ENCODE measurements at regions not wholly inside any gene's neighbourhood (a gene's known extent, or its start where the extent isn't known, plus 50 kb on each side); places are given as distances from the start of the nearest gene placed in this dataset.

DNA sequence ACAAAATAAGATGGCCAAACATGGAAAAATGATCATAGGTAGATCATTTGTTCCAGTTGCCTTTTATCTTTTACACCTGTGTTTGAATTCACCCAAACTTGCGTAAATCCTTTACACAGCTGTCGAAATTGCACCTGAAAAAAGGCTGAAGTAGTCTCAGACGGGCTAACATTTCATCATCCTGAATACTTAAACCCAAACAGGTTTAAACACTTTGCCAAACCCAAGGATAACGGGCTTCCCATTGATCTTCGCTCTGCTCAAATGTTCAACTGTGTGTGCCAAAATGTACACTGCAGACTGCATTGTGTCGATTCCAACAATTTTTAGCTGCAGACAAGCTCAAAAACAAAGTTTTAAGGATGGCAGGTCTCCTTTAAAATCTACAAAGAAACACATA, 288.7 kb upstream of the DDHD1 start:
- Histone ChIP-seq H3K36me3 (no peaks in the 10 kb centered on the region), H3K27me3 (no peaks in the 10 kb centered on the region), H3K27ac (no peak overlapping the region), H3K4me1 (no peaks in the 10 kb centered on the region), H3K4me3 (no peak overlapping the region), H3K9me3 (no peaks in the 10 kb centered on the region)
- TF ChIP-seq, protein P1, sequence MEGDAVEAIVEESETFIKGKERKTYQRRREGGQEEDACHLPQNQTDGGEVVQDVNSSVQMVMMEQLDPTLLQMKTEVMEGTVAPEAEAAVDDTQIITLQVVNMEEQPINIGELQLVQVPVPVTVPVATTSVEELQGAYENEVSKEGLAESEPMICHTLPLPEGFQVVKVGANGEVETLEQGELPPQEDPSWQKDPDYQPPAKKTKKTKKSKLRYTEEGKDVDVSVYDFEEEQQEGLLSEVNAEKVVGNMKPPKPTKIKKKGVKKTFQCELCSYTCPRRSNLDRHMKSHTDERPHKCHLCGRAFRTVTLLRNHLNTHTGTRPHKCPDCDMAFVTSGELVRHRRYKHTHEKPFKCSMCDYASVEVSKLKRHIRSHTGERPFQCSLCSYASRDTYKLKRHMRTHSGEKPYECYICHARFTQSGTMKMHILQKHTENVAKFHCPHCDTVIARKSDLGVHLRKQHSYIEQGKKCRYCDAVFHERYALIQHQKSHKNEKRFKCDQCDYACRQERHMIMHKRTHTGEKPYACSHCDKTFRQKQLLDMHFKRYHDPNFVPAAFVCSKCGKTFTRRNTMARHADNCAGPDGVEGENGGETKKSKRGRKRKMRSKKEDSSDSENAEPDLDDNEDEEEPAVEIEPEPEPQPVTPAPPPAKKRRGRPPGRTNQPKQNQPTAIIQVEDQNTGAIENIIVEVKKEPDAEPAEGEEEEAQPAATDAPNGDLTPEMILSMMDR (IDR thresholded peaks at IDR 0.05): no peak
- TF ChIP-seq EP300 (IDR thresholded peaks at IDR 0.05): no peak
- intact Hi-C loops (cut with DNase I): no loop called here
- DNase-seq: no peak
- WGBS, 2 donors: 80 to 87% methylated on average over 6 of the region's 6 CpGs

DNA sequence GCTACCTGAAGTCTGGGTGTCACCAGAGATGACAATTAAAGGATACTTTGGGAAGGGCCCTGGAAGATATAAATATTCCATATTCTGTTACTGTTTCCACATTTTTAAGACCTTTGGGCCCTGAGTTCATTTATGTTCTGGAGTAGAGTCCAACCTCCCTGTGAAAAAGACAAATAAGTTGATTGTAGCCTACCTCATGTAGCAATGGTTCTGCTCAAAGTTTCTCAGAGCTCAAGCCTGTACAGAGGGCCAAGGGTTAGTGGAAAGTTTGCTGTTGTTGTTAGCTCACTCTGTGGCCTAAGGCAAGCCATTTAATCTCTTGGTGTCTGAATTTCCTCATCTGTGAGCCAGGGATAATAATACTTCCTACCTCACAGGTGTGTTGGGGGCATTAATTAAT, 284.7 kb upstream of the DDHD1 start:
- Histone ChIP-seq H3K27ac (no peak overlapping the region), H3K27me3 (no peaks in the 10 kb centered on the region), H3K4me1 (no peaks in the 10 kb centered on the region), H3K4me3 (no peak overlapping the region), H3K9me3 (no peaks in the 10 kb centered on the region), H3K36me3 (no peaks in the 10 kb centered on the region)
- intact Hi-C loops (cut with DNase I): loop anchor here (10.0 kb wide), 1 partner anchor 737 kb away; no protein-coding TSS in a partner anchor
- no peak for DNase-seq
- no peak for TF ChIP-seq POLR2A (IDR thresholded peaks at IDR 0.05)

DNA sequence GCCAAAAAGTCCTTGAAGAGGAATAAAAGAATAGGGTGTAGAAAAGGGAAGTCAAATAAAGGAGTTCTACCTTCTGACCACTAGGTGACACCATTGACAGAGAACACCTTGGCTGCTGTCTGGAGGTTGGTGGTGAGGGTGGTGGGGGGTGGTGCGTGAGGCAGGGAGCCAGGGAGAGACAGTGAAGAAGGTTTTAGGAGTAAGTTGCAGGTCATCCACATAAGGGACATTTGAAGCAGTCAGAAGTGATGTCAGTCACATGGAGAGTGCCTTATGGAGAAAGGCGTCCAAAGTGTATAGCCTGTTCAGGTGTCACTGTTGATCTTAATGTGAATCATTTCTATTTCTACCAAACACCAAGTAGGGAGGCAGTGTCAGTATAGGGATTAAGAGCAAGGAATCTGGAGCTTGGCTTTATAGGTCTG, 279.3 kb upstream of the DDHD1 start:
- TF ChIP-seq POLR2AphosphoS5 (IDR thresholded peaks at IDR 0.05) (no peak), EP300 (IDR thresholded peaks at IDR 0.05) (no peak)
- TF ChIP-seq, protein P1 (IDR thresholded peaks at IDR 0.05): peak; percentile 14 to 58 (median 50)
- Histone ChIP-seq H3K4me1 (no peaks in the 10 kb centered on the region), H3K36me3 (no peaks in the 10 kb centered on the region), H3K27me3 (no peaks in the 10 kb centered on the region), H3K27ac (no peak overlapping the region), H3K4me3 (no peak overlapping the region), H3K9me3 (no peaks in the 10 kb centered on the region)
- no peak for DNase-seq
- WGBS, 2 donors: 31 to 52% methylated on average over 2 of the region's 2 CpGs
- intact Hi-C loops (cut with DNase I): loop anchor here (10.0 kb wide), 1 partner anchor 742 kb away; no protein-coding TSS in a partner anchor

DNA sequence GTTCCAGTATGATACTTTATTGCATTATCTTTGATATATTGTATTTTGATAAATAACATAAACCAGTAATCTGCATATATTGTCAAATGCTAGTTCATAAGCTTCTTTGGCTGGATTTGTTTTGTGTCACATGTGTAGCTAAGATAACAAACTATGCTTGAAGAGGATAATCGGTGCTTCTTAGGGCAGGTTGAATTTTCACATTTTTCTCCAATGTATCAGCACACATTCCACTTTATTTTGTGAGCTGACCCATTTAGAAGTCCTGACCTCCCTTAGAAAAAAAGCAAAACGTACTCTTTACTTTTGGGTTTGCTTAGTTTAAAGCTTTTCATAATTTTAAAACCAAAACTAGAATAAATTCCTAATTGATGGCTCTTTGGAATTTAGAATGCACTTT, 277.7 kb upstream of the DDHD1 start:
- Histone ChIP-seq H3K27ac (no peak overlapping the region), H3K9me3 (no peaks in the 10 kb centered on the region), H3K4me1 (no peaks in the 10 kb centered on the region), H3K27me3 (no peaks in the 10 kb centered on the region), H3K4me3 (no peak overlapping the region), H3K36me3 (no peaks in the 10 kb centered on the region)
- TF ChIP-seq EP300 (IDR thresholded peaks at IDR 0.05): no peak
- TF ChIP-seq POLR2AphosphoS5 (IDR thresholded peaks at IDR 0.05): no peak
- TF ChIP-seq, protein P1 (IDR thresholded peaks at IDR 0.05): no peak
- TF ChIP-seq POLR2A (IDR thresholded peaks at IDR 0.05): no peak
- no peak for DNase-seq
- 66 to 72% methylated on average over 2 of the region's 2 CpGs for WGBS, 2 donors
- intact Hi-C loops (cut with DNase I): loop anchor here (10.0 kb wide), 1 partner anchor 744 kb away; no protein-coding TSS in a partner anchor

DNA sequence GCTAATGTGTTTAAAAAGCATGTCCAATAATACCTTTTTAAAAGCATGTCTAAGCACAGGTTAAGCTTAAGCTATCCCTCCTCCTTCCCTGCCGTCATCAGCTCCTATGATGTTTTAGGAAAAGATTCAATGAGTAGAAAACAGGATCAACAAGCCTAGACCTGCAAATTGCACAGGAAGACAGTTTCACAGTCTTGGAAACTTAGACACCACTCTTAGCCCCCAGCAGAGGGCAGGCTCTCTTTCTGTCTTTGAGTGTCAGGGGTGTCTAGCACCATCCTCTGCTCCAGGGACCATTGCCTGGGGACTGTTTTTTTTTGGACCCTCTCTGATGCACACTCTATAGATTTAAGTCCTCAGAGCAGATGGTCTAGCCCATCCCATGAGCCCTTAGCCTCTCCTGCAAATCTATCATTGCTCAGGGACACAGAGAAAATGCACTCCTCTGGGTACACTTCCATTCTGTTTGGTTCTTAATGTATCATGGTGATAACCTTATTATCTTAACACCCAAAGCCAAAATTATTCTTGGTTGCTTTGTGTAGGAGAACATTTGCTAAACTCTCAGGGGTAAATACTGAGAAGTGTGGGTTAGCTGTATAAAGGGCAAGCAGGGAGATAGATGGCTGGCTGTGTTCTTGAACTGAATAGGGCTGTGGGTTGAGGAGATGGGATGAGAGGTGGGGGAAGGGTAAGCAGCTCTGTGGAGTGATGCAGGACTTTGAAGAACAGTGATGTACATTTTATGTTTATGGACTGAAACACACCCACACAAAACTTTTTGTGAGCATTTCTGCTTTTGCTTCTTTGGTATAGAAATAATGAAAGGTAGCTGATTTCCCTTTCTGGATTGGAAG, 259.9 kb upstream of the DDHD1 start:
- WGBS, 2 donors: 77 to 92% methylated on average over 1 of the region's 1 CpG
- H3K4me3 ChIP-seq: no peak overlapping the region
- TF ChIP-seq POLR2A (IDR thresholded peaks at IDR 0.05): no peak
- no peak for TF ChIP-seq POLR2AphosphoS5 (IDR thresholded peaks at IDR 0.05)
- TF ChIP-seq EP300 (IDR thresholded peaks at IDR 0.05): no peak
- TF ChIP-seq, protein P1 (IDR thresholded peaks at IDR 0.05): no peak
- H3K27me3 ChIP-seq: no peaks in the 10 kb centered on the region
- H3K4me1 ChIP-seq: peaks cover 0 to 9% (median 0%) of the 10 kb centered on the region in 4 donors
- H3K9me3 ChIP-seq: no peaks in the 10 kb centered on the region
- H3K27ac ChIP-seq: no peak overlapping the region
- H3K36me3 ChIP-seq: no peaks in the 10 kb centered on the region
- no peak for DNase-seq
- intact Hi-C loops (cut with DNase I): no loop called here
